ENCODE measurements at regions not wholly inside any gene's neighbourhood (a gene's known extent, or its start where the extent isn't known, plus 50 kb on each side); places are given as distances from the start of the nearest gene placed in this dataset.

DNA sequence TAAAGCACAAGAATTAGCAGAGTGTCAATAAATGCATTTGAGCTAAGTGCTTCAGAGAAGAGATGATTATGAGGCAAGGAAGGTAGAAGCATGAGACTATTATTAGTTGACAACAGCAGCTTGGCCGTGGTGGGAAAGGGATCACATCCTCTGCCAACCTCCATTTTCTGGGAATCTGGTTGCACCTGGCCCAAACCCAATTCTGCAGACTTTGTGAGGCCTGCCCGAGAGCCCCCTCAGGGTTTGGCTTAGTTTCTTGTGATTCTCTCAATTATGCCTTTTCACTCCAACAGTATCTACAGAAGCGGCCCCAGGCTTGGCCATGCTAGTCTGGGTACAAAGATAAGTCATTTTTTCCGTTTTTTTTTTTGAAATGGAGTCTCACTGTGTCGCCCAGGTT, 111.0 kb upstream of the B3GAT2 start:
- TF ChIP-seq POLR2AphosphoS5 (IDR thresholded peaks at IDR 0.05; ENCODE audit: borderline replicate concordance, low read depth, low read length), result no peak
- no peak for TF ChIP-seq EZH2 (IDR thresholded peaks at IDR 0.05)
